ENCODE measurements at regions not wholly inside any gene's neighbourhood (a gene's known extent, or its start where the extent isn't known, plus 50 kb on each side); places are given as distances from the start of the nearest gene placed in this dataset.
"Not testable (repeated sequence)": the region's sequence is repeated elsewhere in the genome, so short reads cannot be mapped to it uniquely, and the experiment has no call there.

DNA sequence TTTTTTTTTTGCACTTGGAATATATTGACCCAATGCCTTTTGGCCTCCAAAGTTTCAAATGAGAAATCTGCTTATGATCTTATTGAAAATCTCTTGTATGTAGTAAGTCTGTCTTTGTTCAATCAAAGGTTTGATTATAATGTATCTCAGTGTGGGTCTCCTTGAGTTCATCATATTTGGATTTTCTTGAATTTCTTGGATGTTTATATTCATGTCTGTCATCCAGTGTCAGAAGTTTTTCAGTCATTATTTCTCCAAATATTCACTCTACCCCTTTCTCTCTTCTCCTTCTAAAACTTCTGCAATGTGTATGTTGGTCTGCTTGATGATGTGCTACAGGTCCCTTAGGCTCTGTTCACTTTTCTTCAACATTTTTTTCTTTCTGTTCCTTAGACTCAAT lies 95.9 kb upstream of the PTPRK start:
- Mint-ChIP-seq H3K27me3 (peaks cover 39% of the 10 kb centered on the region), H3K4me3 (no peak overlapping the region), H3K36me3 (ENCODE audit: low read depth) (no peaks in the 10 kb centered on the region), H3K9me3 (peaks cover 8% of the 10 kb centered on the region), H3K27ac (no peak overlapping the region), H3K4me1 (ENCODE audit: low read depth) (peaks cover 1% of the 10 kb centered on the region)
- no peak for DNase-seq

- H3K36me3 Mint-ChIP-seq (ENCODE audit: low read depth), result no peaks in the 10 kb centered on the region
- DNase-seq, result no peak
- H3K4me1 Mint-ChIP-seq (ENCODE audit: low read depth), result peaks cover 7% of the 10 kb centered on the region
- H3K27ac Mint-ChIP-seq, result no peak overlapping the region
- H3K9me3 Mint-ChIP-seq, result no peaks in the 10 kb centered on the region
- H3K4me3 Mint-ChIP-seq, result no peak overlapping the region
- peaks cover 5% of the 10 kb centered on the region for H3K27me3 Mint-ChIP-seq
These were observed 86.2 kb upstream of the PTPRK start for GRCh38 chr6:128606611-128607010.

DNA sequence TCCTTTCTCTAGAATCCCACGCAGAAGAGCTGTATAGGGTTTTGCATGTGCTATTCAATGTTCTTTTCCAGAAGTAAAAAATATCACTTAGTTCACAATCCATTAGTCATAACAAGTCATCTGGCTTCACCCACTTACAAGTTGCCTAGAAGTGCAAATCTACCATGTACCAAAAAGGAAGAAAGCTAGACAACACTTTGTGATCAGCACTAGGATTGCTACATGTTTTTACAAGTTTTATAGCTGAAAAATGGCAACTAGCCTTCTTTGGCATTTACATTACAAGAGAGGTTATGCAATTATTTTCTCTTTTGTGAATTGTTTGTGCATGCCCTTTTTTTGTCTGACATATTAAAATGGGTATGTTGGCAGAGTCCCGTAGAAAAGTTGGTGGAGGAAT lies 85.6 kb upstream of the PTPRK start:
- DNase-seq, result no peak
- H3K4me1 Mint-ChIP-seq (ENCODE audit: low read depth), result peaks cover 11% of the 10 kb centered on the region
- no peaks in the 10 kb centered on the region for H3K9me3 Mint-ChIP-seq
- H3K27ac Mint-ChIP-seq, result no peak overlapping the region
- no peak overlapping the region for H3K4me3 Mint-ChIP-seq
- no peaks in the 10 kb centered on the region for H3K36me3 Mint-ChIP-seq (ENCODE audit: low read depth)
- H3K27me3 Mint-ChIP-seq, result peaks cover 11% of the 10 kb centered on the region

DNA sequence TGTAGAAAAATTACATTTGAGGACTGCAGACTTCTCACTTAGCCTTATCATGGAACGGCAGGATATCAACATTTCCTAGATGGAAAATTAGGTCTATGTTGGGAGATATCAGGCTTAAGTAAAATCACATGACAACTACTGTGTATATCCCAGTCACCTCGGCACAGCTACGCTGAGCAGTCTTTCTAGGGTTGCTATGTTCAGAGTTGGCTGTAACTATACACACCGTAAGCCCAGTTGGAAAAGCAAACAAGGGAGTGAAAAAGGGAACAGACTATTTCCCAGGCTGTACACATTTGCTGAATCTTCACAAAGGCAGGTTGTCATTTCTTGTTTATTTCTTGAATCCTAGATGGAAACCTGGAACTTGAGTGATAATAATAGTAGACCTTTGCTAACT lies 80.7 kb upstream of the PTPRK start:
- Mint-ChIP-seq H3K4me3 (no peak overlapping the region), H3K36me3 (ENCODE audit: low read depth) (no peaks in the 10 kb centered on the region), H3K27ac (no peak overlapping the region), H3K27me3 (peaks cover 18% of the 10 kb centered on the region), H3K4me1 (ENCODE audit: low read depth) (peaks cover 45% of the 10 kb centered on the region), H3K9me3 (no peaks in the 10 kb centered on the region)
- no peak for DNase-seq

GRCh38 chr6:128600397-128600951 lies 80.1 kb upstream of the PTPRK start:
- no peak for DNase-seq

DNA sequence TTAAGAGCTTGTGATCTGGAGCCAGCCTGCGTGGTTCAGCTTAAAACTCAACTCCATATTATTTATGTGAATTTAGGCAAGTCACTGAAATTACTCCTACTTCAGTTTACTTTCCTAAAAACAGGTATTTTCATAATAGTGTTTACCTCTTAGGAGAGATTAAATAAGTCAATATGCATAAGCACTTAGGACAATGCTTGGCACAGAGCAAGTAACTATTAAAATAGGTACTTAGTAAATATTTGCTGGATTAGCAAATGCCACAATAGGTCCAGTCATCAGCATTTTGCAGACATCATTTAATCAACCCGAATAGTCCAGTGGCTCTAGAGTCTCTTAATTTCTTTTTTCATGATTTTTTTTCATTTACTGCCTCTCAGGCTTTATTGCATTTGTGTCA lies 78.6 kb upstream of the PTPRK start:
- no peaks in the 10 kb centered on the region for H3K36me3 Mint-ChIP-seq (ENCODE audit: low read depth)
- H3K4me3 Mint-ChIP-seq, result no peak overlapping the region
- H3K4me1 Mint-ChIP-seq (ENCODE audit: low read depth), result peaks cover 44% of the 10 kb centered on the region
- H3K27ac Mint-ChIP-seq, result no peak overlapping the region
- H3K9me3 Mint-ChIP-seq, result no peaks in the 10 kb centered on the region
- H3K27me3 Mint-ChIP-seq, result peaks cover 18% of the 10 kb centered on the region
- no peak for DNase-seq

More at GRCh38 chr6:128600397-128600951, 80.1 kb upstream of the PTPRK start:
- Mint-ChIP-seq H3K4me1 (ENCODE audit: low read depth) (peaks cover 45% of the 10 kb centered on the region), H3K27me3 (peaks cover 18% of the 10 kb centered on the region), H3K9me3 (no peaks in the 10 kb centered on the region), H3K4me3 (no peak overlapping the region), H3K36me3 (ENCODE audit: low read depth) (no peaks in the 10 kb centered on the region), H3K27ac (no peak overlapping the region)

DNA sequence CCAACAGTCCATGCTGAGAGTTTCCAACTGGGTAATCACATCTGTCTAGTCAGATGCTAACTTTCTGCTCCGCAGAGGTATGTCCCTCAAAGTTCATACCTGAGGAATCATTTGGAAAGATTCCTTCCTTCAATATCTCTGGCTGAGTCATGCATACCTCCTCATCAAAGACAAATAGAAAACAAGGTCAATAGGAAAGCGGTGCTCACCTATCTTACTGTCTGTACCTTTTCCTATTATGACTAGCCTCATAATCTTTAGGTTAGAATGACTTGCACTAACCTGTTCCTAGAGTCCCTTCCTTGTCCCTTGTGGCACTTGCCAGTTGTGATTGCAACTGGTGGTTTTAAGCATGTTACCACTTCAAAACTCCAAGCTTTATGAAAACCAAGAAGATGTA lies 78.2 kb upstream of the PTPRK start:
- H3K9me3 Mint-ChIP-seq, result no peaks in the 10 kb centered on the region
- peak overlapping the region; percentile 35 for H3K27ac Mint-ChIP-seq
- H3K4me1 Mint-ChIP-seq (ENCODE audit: low read depth), result peaks cover 41% of the 10 kb centered on the region
- H3K4me3 Mint-ChIP-seq, result no peak overlapping the region
- DNase-seq, result no peak
- H3K36me3 Mint-ChIP-seq (ENCODE audit: low read depth), result no peaks in the 10 kb centered on the region
- H3K27me3 Mint-ChIP-seq, result peaks cover 18% of the 10 kb centered on the region

DNA sequence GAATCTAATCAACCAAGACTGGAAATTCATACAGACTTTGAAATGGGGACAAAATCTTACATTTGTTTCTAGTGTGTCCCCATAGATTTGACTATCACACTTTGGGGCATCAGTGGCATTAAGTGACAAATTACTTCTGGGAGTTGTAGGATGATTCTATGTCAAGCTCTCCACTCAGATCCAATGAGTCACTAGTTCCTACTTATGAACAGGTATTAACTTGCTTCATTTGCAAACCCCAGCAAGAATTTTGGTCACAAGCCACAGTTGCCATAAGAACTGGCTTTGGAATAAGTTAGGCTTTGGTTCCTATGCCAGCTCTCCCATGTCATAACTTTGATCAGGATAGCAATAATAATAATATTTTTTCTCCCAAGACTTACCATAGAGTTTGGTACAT lies 77.6 kb upstream of the PTPRK start:
- H3K4me3 Mint-ChIP-seq, result no peak overlapping the region
- H3K27me3 Mint-ChIP-seq, result peaks cover 18% of the 10 kb centered on the region
- DNase-seq, result no peak
- H3K4me1 Mint-ChIP-seq (ENCODE audit: low read depth), result peaks cover 41% of the 10 kb centered on the region
- no peaks in the 10 kb centered on the region for H3K9me3 Mint-ChIP-seq
- H3K27ac Mint-ChIP-seq, result no peak overlapping the region
- H3K36me3 Mint-ChIP-seq (ENCODE audit: low read depth), result no peaks in the 10 kb centered on the region

DNA sequence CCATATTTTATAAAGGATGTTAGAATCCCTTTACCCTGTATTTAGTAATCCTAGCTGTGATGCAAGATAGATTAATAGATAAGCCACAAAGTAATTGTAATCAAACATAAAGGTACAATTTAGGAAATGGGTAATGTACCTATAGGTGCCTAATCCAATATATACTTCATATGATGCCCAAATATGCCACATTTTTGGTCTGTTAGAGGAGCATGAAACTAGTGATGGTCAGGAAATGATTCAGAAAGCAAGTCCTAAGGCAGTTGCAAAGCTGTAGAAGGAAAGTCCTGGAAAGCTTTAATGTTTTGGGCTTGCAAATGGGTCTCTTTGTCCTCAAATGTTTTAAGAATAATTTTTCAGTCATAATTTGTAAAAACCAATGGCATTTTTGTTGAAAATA lies 76.6 kb upstream of the PTPRK start:
- H3K27ac Mint-ChIP-seq, result no peak overlapping the region
- H3K9me3 Mint-ChIP-seq, result no peaks in the 10 kb centered on the region
- H3K27me3 Mint-ChIP-seq, result peaks cover 16% of the 10 kb centered on the region
- no peaks in the 10 kb centered on the region for H3K36me3 Mint-ChIP-seq (ENCODE audit: low read depth)
- no peak overlapping the region for H3K4me3 Mint-ChIP-seq
- peaks cover 39% of the 10 kb centered on the region for H3K4me1 Mint-ChIP-seq (ENCODE audit: low read depth)
- DNase-seq, result no peak

DNA sequence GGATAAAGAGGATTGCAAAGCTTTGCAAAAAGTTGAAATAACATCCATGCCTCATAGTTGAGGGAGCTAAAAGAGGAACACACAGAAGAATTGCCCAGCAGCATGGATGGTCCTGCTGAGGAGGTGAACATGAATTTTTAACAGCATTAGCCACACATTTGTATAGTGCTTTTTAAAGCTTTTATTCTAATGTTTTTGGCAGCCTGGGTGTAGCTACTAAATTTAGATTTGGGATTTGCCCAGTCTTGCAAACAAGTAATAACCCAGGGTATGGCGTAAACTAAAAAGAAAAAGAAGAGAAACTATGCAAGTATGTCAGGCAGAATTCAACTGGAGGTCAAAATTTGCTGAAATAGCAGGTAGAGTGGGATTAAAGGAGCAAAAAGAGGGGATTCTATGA lies 75.1 kb upstream of the PTPRK start:
- peaks cover 3% of the 10 kb centered on the region for H3K9me3 Mint-ChIP-seq
- no peak for DNase-seq
- peaks cover 30% of the 10 kb centered on the region for H3K4me1 Mint-ChIP-seq (ENCODE audit: low read depth)
- no peak overlapping the region for H3K27ac Mint-ChIP-seq
- H3K36me3 Mint-ChIP-seq (ENCODE audit: low read depth), result no peaks in the 10 kb centered on the region
- no peak overlapping the region for H3K4me3 Mint-ChIP-seq
- peaks cover 5% of the 10 kb centered on the region for H3K27me3 Mint-ChIP-seq

DNA sequence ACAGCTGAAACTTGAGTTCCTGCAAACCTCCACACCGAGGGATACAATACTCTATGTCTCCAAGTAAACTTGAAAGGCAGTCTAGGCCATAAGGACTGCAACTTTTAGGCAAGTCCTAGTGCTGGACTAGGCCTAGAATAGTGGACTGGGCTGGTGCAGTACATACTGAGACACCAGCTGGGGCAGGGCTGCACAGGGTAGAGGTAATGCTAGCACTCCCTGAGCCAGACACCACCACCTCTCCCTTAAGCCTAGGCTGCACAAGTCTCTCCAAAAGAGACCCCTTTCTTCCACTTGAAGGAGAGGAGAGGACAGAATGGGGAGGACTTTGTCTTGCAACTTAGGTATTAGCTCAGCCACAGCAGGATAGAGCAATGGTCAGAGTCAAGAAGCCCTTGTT lies 65.7 kb upstream of the PTPRK start:
- H3K27me3 Mint-ChIP-seq, result peaks cover 4% of the 10 kb centered on the region
- no peak overlapping the region for H3K4me3 Mint-ChIP-seq
- H3K36me3 Mint-ChIP-seq (ENCODE audit: low read depth), result no peaks in the 10 kb centered on the region

GRCh38 chr6:128580224-128581110 lies 60.1 kb upstream of the PTPRK start:
- Mint-ChIP-seq H3K27me3 (peaks cover 11% of the 10 kb centered on the region), H3K9me3 (no peaks in the 10 kb centered on the region), H3K27ac (no peak overlapping the region), H3K4me1 (ENCODE audit: low read depth) (peaks cover 8% of the 10 kb centered on the region), H3K36me3 (ENCODE audit: low read depth) (no peaks in the 10 kb centered on the region), H3K4me3 (no peak overlapping the region)
- DNase-seq, result no peak

More for the DNA sequence above, 65.7 kb upstream of the PTPRK start:
- no peaks in the 10 kb centered on the region for H3K9me3 Mint-ChIP-seq
- DNase-seq, result no peak
- H3K4me1 Mint-ChIP-seq (ENCODE audit: low read depth), result no peaks in the 10 kb centered on the region
- H3K27ac Mint-ChIP-seq, result no peak overlapping the region

DNA sequence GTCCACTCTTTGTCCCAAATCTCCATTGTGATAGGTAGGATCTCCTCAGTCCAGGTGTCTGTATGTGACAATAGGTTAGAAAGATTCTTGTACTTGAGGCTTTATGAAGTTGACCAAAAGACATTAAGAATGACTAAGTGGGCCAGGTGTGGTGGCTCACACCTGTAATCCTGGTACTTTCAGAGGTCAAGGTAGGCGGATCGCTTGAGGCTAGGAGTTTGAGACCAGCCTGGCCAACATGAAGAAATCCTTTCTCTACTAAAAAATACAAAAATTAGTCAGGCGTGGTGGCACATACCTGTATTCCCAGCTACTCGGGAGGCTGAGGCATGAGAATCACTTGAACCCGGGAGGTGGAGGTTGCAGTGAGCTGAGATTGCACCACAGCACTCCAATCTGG lies 54.9 kb upstream of the PTPRK start:
- not testable (repeated sequence) for H3K36me3 Mint-ChIP-seq (ENCODE audit: low read depth); H3K4me3 Mint-ChIP-seq; H3K27me3 Mint-ChIP-seq; H3K27ac Mint-ChIP-seq; DNase-seq; H3K9me3 Mint-ChIP-seq
- peaks cover 11% of the 10 kb centered on the region for H3K4me1 Mint-ChIP-seq (ENCODE audit: low read depth)

- DNase-seq, result no peak
- Mint-ChIP-seq H3K4me3 (no peak overlapping the region), H3K27ac (no peak overlapping the region), H3K4me1 (ENCODE audit: low read depth) (peaks cover 12% of the 10 kb centered on the region), H3K9me3 (no peaks in the 10 kb centered on the region), H3K27me3 (no peaks in the 10 kb centered on the region), H3K36me3 (ENCODE audit: low read depth) (no peaks in the 10 kb centered on the region)
These were observed 54.0 kb upstream of the PTPRK start for GRCh38 chr6:128574402-128574801.

DNA sequence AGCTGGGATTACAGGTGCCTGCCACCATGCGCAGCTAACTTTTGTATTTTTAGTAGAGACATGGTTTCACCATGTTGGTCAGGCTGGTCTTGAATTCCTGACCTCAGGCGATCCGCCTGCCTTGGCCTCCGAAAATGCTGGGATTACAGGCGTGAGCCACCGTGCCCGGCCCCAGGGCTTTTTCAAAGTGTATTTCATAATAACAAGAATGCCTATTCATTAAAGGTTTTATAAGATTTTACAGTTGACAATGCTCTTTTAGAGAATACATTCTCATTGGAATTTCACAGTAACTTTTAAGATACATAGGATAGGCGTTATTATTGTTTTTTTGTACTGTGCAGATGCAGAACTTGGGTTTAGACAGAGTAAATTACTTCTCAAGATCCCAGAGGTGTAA lies 52.6 kb upstream of the PTPRK start:
- no peak for DNase-seq

More for the DNA sequence above, 52.6 kb upstream of the PTPRK start:
- Mint-ChIP-seq H3K27ac (no peak overlapping the region), H3K9me3 (no peaks in the 10 kb centered on the region), H3K36me3 (ENCODE audit: low read depth) (no peaks in the 10 kb centered on the region), H3K4me1 (ENCODE audit: low read depth) (peaks cover 12% of the 10 kb centered on the region), H3K27me3 (no peaks in the 10 kb centered on the region), H3K4me3 (no peak overlapping the region)

Data from activated T-cell treated with anti-CD3 and anti-CD28 coated beads, Interleukin-2, amount 50 U/mL, for 24 hours (primary cell).